IPS-18a (cell line): ENCODE measurements at regions not wholly inside any gene's neighbourhood (a gene's known extent, or its start where the extent isn't known, plus 50 kb on each side); places are given as distances from the start of the nearest gene placed in this dataset.
"Not testable (repeated sequence)": the region's sequence is repeated elsewhere in the genome, so short reads cannot be mapped to it uniquely, and the experiment has no call there.

Experiments used
- H3K27ac ChIP-seq: one replicate; pipeline ENCODE4 v1.5.1; 2013; ENCODE audit warnings: low read length
- H3K27me3 ChIP-seq: one replicate; pipeline ENCODE4 v1.6.1; 2013; ENCODE audit warnings: mild to moderate bottlenecking, low read length; ENCODE audit not compliant: control insufficient read depth, insufficient read depth
- H3K36me3 ChIP-seq: one replicate; pipeline ENCODE4 v1.6.1; 2013; ENCODE audit warnings: low read depth, low read length; ENCODE audit not compliant: control insufficient read depth
- H3K4me1 ChIP-seq: one replicate; pipeline ENCODE4 v1.6.1; 2013; ENCODE audit warnings: low read depth, low read length; ENCODE audit not compliant: control insufficient read depth
- H3K4me3 ChIP-seq: one replicate; pipeline ENCODE4 v1.5.1; 2013; ENCODE audit warnings: low read length
- H3K9ac ChIP-seq: one replicate; pipeline ENCODE4 v1.6.1; 2013; ENCODE audit warnings: mild to moderate bottlenecking, low read length, moderate library complexity
- H3K9me3 ChIP-seq: one replicate; pipeline ENCODE4 v1.6.1; 2013; ENCODE audit warnings: low read depth, low read length; ENCODE audit not compliant: control insufficient read depth

- H3K4me1 ChIP-seq, H3K36me3 ChIP-seq, H3K9me3 ChIP-seq, H3K4me3 ChIP-seq, H3K9ac ChIP-seq, H3K27ac ChIP-seq, H3K27me3 ChIP-seq: not testable (repeated sequence)
Observed at GRCh38 chr1:144539191-144539960, 53.3 kb upstream of the PPIAL4F start.
